HEK293T (cell line): ENCODE measurements at regions not wholly inside any gene's neighbourhood (a gene's known extent, or its start where the extent isn't known, plus 50 kb on each side); places are given as distances from the start of the nearest gene placed in this dataset.

Experiments used
- CTCF ChIA-PET: fragments of 350-600 bp; formaldehyde crosslinking; extraction: SDS; loops from one replicate; lab custom pipeline; 2021; ENCODE audit warnings: antibody characterized with exemption, inconsistent platforms; lab: Yijun Ruan, JAX
- POLR2A ChIA-PET: fragments of 350-600 bp; formaldehyde crosslinking; extraction: SDS; loops from one replicate; lab custom pipeline; 2020; ENCODE audit warnings: antibody characterized with exemption, inconsistent platforms; lab: Yijun Ruan, JAX
- DNase-seq: peaks from one replicate; pipeline ENCODE4 v3.0.0; 2012; ENCODE audit warnings: mixed read lengths; ENCODE audit errors: extremely low spot score
- ARNT ChIP-seq: fragments of 450-650 bp; IDR thresholded peaks from 2 replicates; pipeline ENCODE4 v1.6.1; 2017; ENCODE audit warnings: mild to moderate bottlenecking
- BHLHE40 ChIP-seq: fragments of 450-650 bp; IDR thresholded peaks from 2 replicates; pipeline ENCODE4 v1.6.1; 2016; ENCODE audit warnings: mild to moderate bottlenecking, moderate library complexity, borderline replicate concordance
- CTBP1 ChIP-seq: fragments of 450-650 bp; IDR thresholded peaks from 2 replicates; pipeline ENCODE4 v1.6.1; 2016; ENCODE audit warnings: borderline replicate concordance
- ELF4 ChIP-seq: fragments of 450-650 bp; IDR thresholded peaks from 2 replicates; pipeline ENCODE4 v1.6.1; 2017; ENCODE audit warnings: antibody characterized with exemption
- FOXA1 ChIP-seq: fragments of 450-650 bp; IDR thresholded peaks from 2 replicates; pipeline ENCODE4 v1.6.1; 2016; ENCODE audit warnings: mild to moderate bottlenecking
- FOXK2 ChIP-seq: fragments of 450-650 bp; IDR thresholded peaks from 2 replicates; pipeline ENCODE4 v1.6.1; 2016; ENCODE audit warnings: mild to moderate bottlenecking
- FOXM1 ChIP-seq: fragments of 450-650 bp; IDR thresholded peaks from 2 replicates; pipeline ENCODE4 v1.6.1; 2017; ENCODE audit warnings: mild to moderate bottlenecking, borderline replicate concordance
- HDGF ChIP-seq: fragments of 450-650 bp; IDR thresholded peaks from 2 replicates; pipeline ENCODE4 v1.6.1; 2017; ENCODE audit warnings: antibody characterized with exemption, borderline replicate concordance
- L3MBTL2 ChIP-seq: fragments of 450-650 bp; conservative IDR thresholded peaks from 2 replicates; pipeline ENCODE4 v1.6.1; 2016; ENCODE audit warnings: mild to moderate bottlenecking
- LEF1 ChIP-seq: fragments of 450-650 bp; IDR thresholded peaks from 2 replicates; pipeline ENCODE4 v1.6.1; 2017; ENCODE audit warnings: mild to moderate bottlenecking, borderline replicate concordance
- NFRKB ChIP-seq: fragments of 450-650 bp; IDR thresholded peaks from 2 replicates; pipeline ENCODE4 v1.6.1; 2016; ENCODE audit warnings: mild to moderate bottlenecking, moderate library complexity
- PKNOX1 ChIP-seq: fragments of 450-650 bp; IDR thresholded peaks from 2 replicates; pipeline ENCODE4 v1.6.1; 2016
- SP1 ChIP-seq: fragments of 450-650 bp; IDR thresholded peaks from 2 replicates; pipeline ENCODE4 v1.6.1; 2017
- SUZ12 ChIP-seq: fragments of 450-650 bp; IDR thresholded peaks from 2 replicates; pipeline ENCODE4 v1.6.1; 2016; ENCODE audit warnings: mild to moderate bottlenecking
- TARDBP ChIP-seq: fragments of 450-650 bp; IDR thresholded peaks from 2 replicates; pipeline ENCODE4 v1.6.1; 2016
- ZNF384 ChIP-seq: fragments of 450-650 bp; IDR thresholded peaks from 2 replicates; pipeline ENCODE4 v1.6.1; 2016

- ChIA-PET CTCF (no interaction called here), POLR2A (no interaction called here)
- no peak for DNase-seq
- TF ChIP-seq LEF1 = no peak
- TF ChIP-seq FOXM1 = no peak
Observed at GRCh38 chr7:25756601-25757000, 395.4 kb upstream of the NFE2L3 start.

- POLR2A ChIA-PET = no interaction called here
- DNase-seq = no peak
- TF ChIP-seq SUZ12 (no peak), ZNF384 (no peak), BHLHE40 (no peak), L3MBTL2 (no peak), PKNOX1 (peak; percentile 77)
- CTCF ChIA-PET = no interaction called here
Observed at GRCh38 chr7:25758559-25758958, 393.4 kb upstream of the NFE2L3 start.

GRCh38 chr7:25759286-25759685, 392.7 kb upstream of the NFE2L3 start:
- TF ChIP-seq FOXM1 (no peak), BHLHE40 (no peak), ZNF384 (no peak)
- POLR2A ChIA-PET = no interaction called here
- no peak for DNase-seq
- CTCF ChIA-PET = no interaction called here

GRCh38 chr7:25759748-25760147, 392.2 kb upstream of the NFE2L3 start:
- ChIA-PET POLR2A (no interaction called here), CTCF (no interaction called here)
- DNase-seq = no peak
- TF ChIP-seq L3MBTL2 (no peak), BHLHE40 (no peak), ZNF384 (no peak), TARDBP (no peak), FOXA1 (no peak), FOXK2 (no peak)

GRCh38 chr7:25762511-25763462, 389.2 kb upstream of the NFE2L3 start:
- ChIA-PET CTCF (no interaction called here), POLR2A (interaction anchor here (1.0 kb wide), 1 partner anchor 13 kb away, joined by 3 read pairs; no protein-coding TSS in a partner anchor)
- TF ChIP-seq FOXM1 (no peak), FOXA1 (no peak), ELF4 (no peak), NFRKB (no peak), L3MBTL2 (no peak), TARDBP (no peak), PKNOX1 (no peak)
- DNase-seq = no peak

- TF ChIP-seq BHLHE40 (no peak), ELF4 (no peak), TARDBP (no peak), FOXA1 (no peak), L3MBTL2 (no peak), FOXM1 (no peak), ARNT (no peak)
- DNase-seq = no peak
- CTCF ChIA-PET = interaction anchor here (0.9 kb wide), 1 partner anchor 43 kb away, joined by 3 read pairs; no protein-coding TSS in a partner anchor
- POLR2A ChIA-PET = interaction anchor here (1.0 kb wide), 1 partner anchor 13 kb away, joined by 3 read pairs; no protein-coding TSS in a partner anchor
Observed at GRCh38 chr7:25763463-25763860, 388.5 kb upstream of the NFE2L3 start.

GRCh38 chr7:25765110-25765655, 386.8 kb upstream of the NFE2L3 start:
- no peak for DNase-seq
- TF ChIP-seq ELF4 = no peak
- no peak for TF ChIP-seq NFRKB
- TF ChIP-seq HDGF = no peak
- no peak for TF ChIP-seq ZNF384
- no peak for TF ChIP-seq CTBP1
- no peak for TF ChIP-seq PKNOX1
- TF ChIP-seq LEF1 = no peak
- TF ChIP-seq SP1 = no peak
- no peak for TF ChIP-seq BHLHE40
- no peak for TF ChIP-seq TARDBP
- no peak for TF ChIP-seq FOXK2
- no peak for TF ChIP-seq L3MBTL2
- no peak for TF ChIP-seq ARNT
- TF ChIP-seq SUZ12 = no peak
- TF ChIP-seq FOXM1 = no peak
- no peak for TF ChIP-seq FOXA1
- ChIA-PET CTCF (interaction anchor here (0.8 to 0.9 kb wide), 2 partner anchors 14 to 80 kb away, joined by 3 read pairs; no protein-coding TSS in a partner anchor), POLR2A (interaction anchor here (0.5 kb wide), 1 partner anchor 1403 kb away, joined by 4 read pairs; no protein-coding TSS in a partner anchor)
